Activated CD8-positive, alpha-beta T cell treated with anti-CD3 and anti-CD28 coated beads for 36 hours (primary cell): ENCODE measurements at regions not wholly inside any gene's neighbourhood (a gene's known extent, or its start where the extent isn't known, plus 50 kb on each side); places are given as distances from the start of the nearest gene placed in this dataset.
"Not testable (repeated sequence)": the region's sequence is repeated elsewhere in the genome, so short reads cannot be mapped to it uniquely, and the experiment has no call there.

Experiments
- ATAC-seq: fragments of 200-7000 bp; cut with Tn5 transposase; one replicate; pipeline ENCODE4 v1.10.0; 2021; ENCODE audit warnings: mild to moderate bottlenecking, moderate library complexity
- CTCF ChIA-PET: fragments of 350-600 bp; sonication (Branson Sonifier 250); formaldehyde crosslinking; loops from one replicate; lab custom pipeline; 2021; ENCODE audit warnings: antibody characterized with exemption; lab: Charles Lee
- POLR2A ChIA-PET: fragments of 350-600 bp; sonication (Branson Sonifier 250); formaldehyde crosslinking; loops from one replicate; lab custom pipeline; 2021; ENCODE audit warnings: antibody characterized with exemption; lab: Charles Lee
- DNase-seq: peaks from one replicate; pipeline ENCODE4 v3.0.0-alpha.2; 2020
- H3K27ac Mint-ChIP-seq: one replicate; pipeline ENCODE4 v1.8.0; 2021; ENCODE audit warnings: mild to moderate bottlenecking, mixed read lengths
- H3K27me3 Mint-ChIP-seq: one replicate; pipeline ENCODE4 v1.8.0; 2021; ENCODE audit warnings: mixed read lengths
- H3K36me3 Mint-ChIP-seq: one replicate; pipeline ENCODE4 v1.8.0; 2021; ENCODE audit warnings: low read depth, mixed read lengths
- H3K4me1 Mint-ChIP-seq: one replicate; pipeline ENCODE4 v1.8.0; 2021; ENCODE audit warnings: low read depth, mixed read lengths
- H3K4me3 Mint-ChIP-seq: one replicate; pipeline ENCODE4 v1.8.0; 2021; ENCODE audit warnings: mild to moderate bottlenecking, moderate library complexity, mixed read lengths
- H3K9me3 Mint-ChIP-seq: one replicate; pipeline ENCODE4 v1.8.0; 2021; ENCODE audit warnings: mixed read lengths
- CTCF ChIP-seq: fragments of 200-600 bp; IDR thresholded peaks from one replicate; pipeline ENCODE4 v1.8.0; 2022; ENCODE audit warnings: antibody characterized with exemption, mild to moderate bottlenecking
- intact Hi-C: fragments of 100-400 bp; cut with micrococcal nuclease; formaldehyde crosslinking; loops from one replicate; pipeline ENCODE4 v1.10.0; 2022

- H3K27ac Mint-ChIP-seq, H3K4me1 Mint-ChIP-seq, intact Hi-C loops: not testable (repeated sequence)
Measured at GRCh38 chr21:9830801-9831200, 690.6 kb upstream of the TPTE start.

GRCh38 chr21:9832751-9833150 lies 688.6 kb upstream of the TPTE start:
- DNase-seq, H3K36me3 Mint-ChIP-seq, H3K4me1 Mint-ChIP-seq, ATAC-seq, intact Hi-C loops, H3K27ac Mint-ChIP-seq, POLR2A ChIA-PET, H3K9me3 Mint-ChIP-seq, CTCF ChIA-PET, H3K27me3 Mint-ChIP-seq, H3K4me3 Mint-ChIP-seq: not testable (repeated sequence)

More at GRCh38 chr21:9830801-9831200, 690.6 kb upstream of the TPTE start:
- DNase-seq, H3K36me3 Mint-ChIP-seq, H3K4me3 Mint-ChIP-seq, H3K9me3 Mint-ChIP-seq, H3K27me3 Mint-ChIP-seq, CTCF ChIA-PET, ATAC-seq, POLR2A ChIA-PET: not testable (repeated sequence)

- peaks cover 18% of the 10 kb centered on the region for H3K9me3 Mint-ChIP-seq
- CTCF ChIA-PET, H3K4me3 Mint-ChIP-seq, H3K4me1 Mint-ChIP-seq, H3K27me3 Mint-ChIP-seq, H3K36me3 Mint-ChIP-seq, intact Hi-C loops, POLR2A ChIA-PET, DNase-seq, H3K27ac Mint-ChIP-seq, ATAC-seq: not testable (repeated sequence)
Measured at GRCh38 chr21:9836547-9836946, 684.8 kb upstream of the TPTE start.

- CTCF ChIA-PET, H3K36me3 Mint-ChIP-seq, intact Hi-C loops, H3K4me1 Mint-ChIP-seq, ATAC-seq, DNase-seq, H3K27ac Mint-ChIP-seq, H3K27me3 Mint-ChIP-seq, POLR2A ChIA-PET, H3K4me3 Mint-ChIP-seq: not testable (repeated sequence)
- peaks cover 18% of the 10 kb centered on the region for H3K9me3 Mint-ChIP-seq
Measured at GRCh38 chr21:9837001-9837400, 684.4 kb upstream of the TPTE start.

GRCh38 chr21:9837526-9837925 lies 683.9 kb upstream of the TPTE start:
- intact Hi-C loops, CTCF ChIA-PET, H3K27me3 Mint-ChIP-seq, H3K4me3 Mint-ChIP-seq, H3K4me1 Mint-ChIP-seq, ATAC-seq, H3K36me3 Mint-ChIP-seq, H3K27ac Mint-ChIP-seq, POLR2A ChIA-PET, DNase-seq: not testable (repeated sequence)
- peaks cover 19% of the 10 kb centered on the region for H3K9me3 Mint-ChIP-seq

GRCh38 chr21:9837946-9838737 lies 683.2 kb upstream of the TPTE start:
- no peaks in the 10 kb centered on the region for H3K4me1 Mint-ChIP-seq
- CTCF ChIA-PET, result no interaction called here

More at GRCh38 chr21:9837946-9838737, 683.2 kb upstream of the TPTE start:
- intact Hi-C loops, result no loop called here
- POLR2A ChIA-PET, result no interaction called here
- ATAC-seq (no peak), DNase-seq (no peak)
- Mint-ChIP-seq H3K36me3 (peaks cover 2% of the 10 kb centered on the region), H3K27ac (no peak overlapping the region), H3K27me3 (no peaks in the 10 kb centered on the region), H3K4me3 (no peak overlapping the region), H3K9me3 (peaks cover 23% of the 10 kb centered on the region)
- TF ChIP-seq CTCF, result no peak
